Right atrium auricular region (tissue), 2 donors: ENCODE measurements at regions not wholly inside any gene's neighbourhood (a gene's known extent, or its start where the extent isn't known, plus 50 kb on each side); places are given as distances from the start of the nearest gene placed in this dataset.

Experiments
- DNase-seq: peaks from one replicate; pipeline ENCODE4 v3.0.0-alpha.2; 2019; ENCODE audit warnings: low spot score
- H3K27ac ChIP-seq, 2 donors: fragments of 200-600 bp; sonication (generic); 1 replicate in 1 of 2; 2 replicates in 1 of 2; pipeline ENCODE4 v1.5.1; 2016 to 2019
- H3K27me3 ChIP-seq, 2 donors: fragments of 200-600 bp; sonication (generic); one replicate each; pipeline versions ENCODE4 v1.5.1 to v1.6.0; 2017 to 2019
- H3K36me3 ChIP-seq: fragments of 200-600 bp; sonication (generic); one replicate; pipeline ENCODE4 v1.5.1; 2016
- H3K4me1 ChIP-seq, 2 donors: fragments of 200-600 bp; sonication (generic); one replicate each; pipeline versions ENCODE4 v1.5.1 to v1.6.0; 2017 to 2019
- H3K4me3 ChIP-seq, 2 donors: fragments of 200-600 bp; sonication (generic); 1 replicate in 1 of 2; 2 replicates in 1 of 2; pipeline ENCODE4 v1.5.1; 2017 to 2019; ENCODE audit warnings: mild to moderate bottlenecking in 1 of 2, moderate library complexity in 1 of 2
- H3K9me3 ChIP-seq, 2 donors: fragments of 200-600 bp; sonication (generic); one replicate each; pipeline ENCODE4 v1.5.1; 2019
- CTCF ChIP-seq, 2 donors: fragments of 200-600 bp; sonication (generic); IDR thresholded peaks; one replicate each; pipeline ENCODE4 v1.5.1; 2019; ENCODE audit warnings: antibody characterized with exemption in 2 of 2

- Histone ChIP-seq H3K27ac (no peak overlapping the region), H3K4me3 (no peak overlapping the region), H3K9me3 (no peaks in the 10 kb centered on the region), H3K4me1 (no peaks in the 10 kb centered on the region), H3K27me3 (no peaks in the 10 kb centered on the region), H3K36me3 (no peaks in the 10 kb centered on the region)
- DNase-seq, result no peak
- no peak for TF ChIP-seq CTCF (IDR thresholded peaks at IDR 0.05)
Observed at GRCh38 chr10:61844116-61844822, 57.2 kb upstream of the ARID5B start.

GRCh38 chr10:61845196-61845949 lies 56.1 kb upstream of the ARID5B start:
- no peak for DNase-seq
- H3K27ac ChIP-seq, result no peak overlapping the region
- no peaks in the 10 kb centered on the region for H3K27me3 ChIP-seq
- H3K36me3 ChIP-seq, result no peaks in the 10 kb centered on the region
- H3K4me1 ChIP-seq, result no peaks in the 10 kb centered on the region
- TF ChIP-seq CTCF (IDR thresholded peaks at IDR 0.05), result no peak
- no peaks in the 10 kb centered on the region for H3K9me3 ChIP-seq
- no peak overlapping the region for H3K4me3 ChIP-seq

- no peak overlapping the region for H3K4me3 ChIP-seq
- H3K27me3 ChIP-seq, result no peaks in the 10 kb centered on the region
- no peaks in the 10 kb centered on the region for H3K4me1 ChIP-seq
- H3K9me3 ChIP-seq, result no peaks in the 10 kb centered on the region
- H3K27ac ChIP-seq, result no peak overlapping the region
- DNase-seq, result no peak
- no peaks in the 10 kb centered on the region for H3K36me3 ChIP-seq
- TF ChIP-seq CTCF (IDR thresholded peaks at IDR 0.05), result no peak
Observed at GRCh38 chr10:61845950-61846268, 55.6 kb upstream of the ARID5B start.

- TF ChIP-seq CTCF (IDR thresholded peaks at IDR 0.05), result no peak
- Histone ChIP-seq H3K4me1 (no peaks in the 10 kb centered on the region), H3K27me3 (no peaks in the 10 kb centered on the region), H3K9me3 (no peaks in the 10 kb centered on the region), H3K27ac (no peak overlapping the region), H3K36me3 (no peaks in the 10 kb centered on the region), H3K4me3 (no peak overlapping the region)
- DNase-seq, result no peak
Observed at GRCh38 chr10:61846370-61847031, 55.0 kb upstream of the ARID5B start.

GRCh38 chr10:61847087-61847486 lies 54.4 kb upstream of the ARID5B start:
- TF ChIP-seq CTCF (IDR thresholded peaks at IDR 0.05), result no peak
- H3K27me3 ChIP-seq, result no peaks in the 10 kb centered on the region
- no peaks in the 10 kb centered on the region for H3K4me1 ChIP-seq
- no peaks in the 10 kb centered on the region for H3K36me3 ChIP-seq
- H3K4me3 ChIP-seq, result no peak overlapping the region
- H3K9me3 ChIP-seq, result no peaks in the 10 kb centered on the region
- DNase-seq, result no peak
- no peak overlapping the region for H3K27ac ChIP-seq
